ENCODE measurements at regions not wholly inside any gene's neighbourhood (a gene's known extent, or its start where the extent isn't known, plus 50 kb on each side); places are given as distances from the start of the nearest gene placed in this dataset.

DNA sequence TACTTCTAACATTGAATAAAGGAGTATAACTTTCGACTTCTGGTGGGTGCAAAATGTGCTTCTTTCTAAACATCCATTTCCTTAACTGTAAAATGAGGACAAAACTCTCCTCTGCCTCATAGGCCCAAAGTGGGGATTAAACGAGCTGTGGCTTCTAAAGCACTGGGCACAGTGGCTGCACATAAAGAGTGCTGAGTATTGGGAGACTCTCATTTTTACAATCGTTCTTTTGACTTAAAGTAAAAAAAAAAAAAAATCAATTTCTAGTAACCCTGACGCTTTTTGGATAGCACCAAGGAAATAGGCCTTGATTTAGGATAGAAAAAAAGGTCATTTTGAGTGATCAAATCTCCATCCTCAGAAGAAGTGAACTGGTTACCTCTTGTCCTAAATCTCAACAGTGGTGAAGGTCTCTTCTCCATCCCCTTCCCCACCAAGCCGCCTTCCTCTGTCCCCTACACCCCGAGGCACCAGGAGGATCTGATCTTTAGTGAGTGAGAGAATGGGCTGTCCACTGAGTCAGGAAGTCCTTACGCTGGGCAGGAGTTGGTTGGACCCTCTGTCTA, 161.6 kb downstream of the DDX1 start:
- TF ChIP-seq POLR2A (IDR thresholded peaks at IDR 0.05; ENCODE audit: low read depth) (no peak), POLR2AphosphoS5 (IDR thresholded peaks at IDR 0.05) (no peak), EP300 (IDR thresholded peaks at IDR 0.05) (no peak)
- TF ChIP-seq, protein P1, sequence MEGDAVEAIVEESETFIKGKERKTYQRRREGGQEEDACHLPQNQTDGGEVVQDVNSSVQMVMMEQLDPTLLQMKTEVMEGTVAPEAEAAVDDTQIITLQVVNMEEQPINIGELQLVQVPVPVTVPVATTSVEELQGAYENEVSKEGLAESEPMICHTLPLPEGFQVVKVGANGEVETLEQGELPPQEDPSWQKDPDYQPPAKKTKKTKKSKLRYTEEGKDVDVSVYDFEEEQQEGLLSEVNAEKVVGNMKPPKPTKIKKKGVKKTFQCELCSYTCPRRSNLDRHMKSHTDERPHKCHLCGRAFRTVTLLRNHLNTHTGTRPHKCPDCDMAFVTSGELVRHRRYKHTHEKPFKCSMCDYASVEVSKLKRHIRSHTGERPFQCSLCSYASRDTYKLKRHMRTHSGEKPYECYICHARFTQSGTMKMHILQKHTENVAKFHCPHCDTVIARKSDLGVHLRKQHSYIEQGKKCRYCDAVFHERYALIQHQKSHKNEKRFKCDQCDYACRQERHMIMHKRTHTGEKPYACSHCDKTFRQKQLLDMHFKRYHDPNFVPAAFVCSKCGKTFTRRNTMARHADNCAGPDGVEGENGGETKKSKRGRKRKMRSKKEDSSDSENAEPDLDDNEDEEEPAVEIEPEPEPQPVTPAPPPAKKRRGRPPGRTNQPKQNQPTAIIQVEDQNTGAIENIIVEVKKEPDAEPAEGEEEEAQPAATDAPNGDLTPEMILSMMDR (IDR thresholded peaks at IDR 0.05), result no peak

Data from esophagus muscularis mucosa (tissue), 4 donors.